K562 (cell line): ENCODE measurements at regions not wholly inside any gene's neighbourhood (a gene's known extent, or its start where the extent isn't known, plus 50 kb on each side); places are given as distances from the start of the nearest gene placed in this dataset.

Experiments used
- ATAC-seq: fragments of 200-7000 bp; cut with Tn5 transposase; 3 replicates; pipeline ENCODE4 v1.9.1; 2020; ENCODE audit warnings: moderate library complexity
- BruUV-seq: library from RNA; stranded (reverse); fragments of 400-500 nt; replicated peaks from 2 replicates; lab custom pipeline; 2021; lab: Mats Ljungman, UMichigan
- CTCF ChIA-PET: fragments of 300-600 bp; formaldehyde crosslinking; extraction: SDS; loops from one replicate; lab custom pipeline; 2021; ENCODE audit warnings: low intra/inter-chr PET ratio; lab: Yijun Ruan, JAX
- POLR2A ChIA-PET: fragments of 300-600, 350-650 bp; sonication (Branson Sonifier 250); formaldehyde crosslinking; extraction: SDS; loops from one replicate; lab custom pipeline; 2021; ENCODE audit warnings: antibody characterized with exemption, inconsistent platforms; lab: Yijun Ruan, JAX
- DNase-seq, 4 experiments: peaks; one replicate each; pipeline versions ENCODE4 v3.0.0 to v3.0.0-alpha.2; 2011 to 2018; ENCODE audit warnings: low spot score in 3 of 4, mixed read lengths in 3 of 4; ENCODE audit errors: extremely low read depth in 1 of 4
- FAIRE-seq: peaks from 2 replicates; lab custom pipeline; 2011; peaks lifted over from hg19 to GRCh38; lab: Jason Lieb, UNC
- H2AFZ ChIP-seq: 2 replicates; pipeline ENCODE4 v1.6.0; 2011; ENCODE audit warnings: low read depth, low read length, control low read depth, inconsistent platforms
- H3K27ac ChIP-seq: fragments of 200-600 bp; 3 replicates; pipeline ENCODE4 v1.8.0; 2011; ENCODE audit warnings: low read depth, mild to moderate bottlenecking, control low read depth, inconsistent platforms, low read length, moderate library complexity, mixed read lengths; ENCODE audit errors: extremely low read depth
- H3K27me3 ChIP-seq, 2 experiments: fragments of 300-600 bp in 1 of 2; 2 replicates in 1 of 2; 3 replicates in 1 of 2; pipeline versions ENCODE4 v1.6.0 to v1.8.0; 2011; ENCODE audit warnings: inconsistent platforms in 2 of 2, low read length in 2 of 2, mild to moderate bottlenecking in 1 of 2, mixed read lengths in 1 of 2, moderate library complexity in 1 of 2; ENCODE audit not compliant: control insufficient read depth in 2 of 2, insufficient read depth in 2 of 2
- H3K36me3 ChIP-seq: fragments of 300-600 bp; 3 replicates; pipeline ENCODE4 v1.8.0; 2011; ENCODE audit warnings: mild to moderate bottlenecking, low read length, inconsistent platforms; ENCODE audit not compliant: control insufficient read depth, insufficient read depth
- H3K4me1 ChIP-seq, 2 experiments: fragments of 200-600 bp in 1 of 2; replicated peaks in 1 of 2; 2 replicates in 1 of 2; 3 replicates in 1 of 2; pipeline versions ENCODE4 v1.5.1 to v1.8.0; 2011; ENCODE audit warnings: inconsistent platforms in 2 of 2, low read length in 2 of 2, mild to moderate bottlenecking in 1 of 2, mixed read lengths in 1 of 2, moderate library complexity in 1 of 2; ENCODE audit not compliant: control insufficient read depth in 2 of 2, insufficient read depth in 2 of 2
- H3K4me2 ChIP-seq: 2 replicates; pipeline ENCODE4 v1.6.1; 2011; ENCODE audit warnings: low read length, control low read depth, inconsistent platforms, mixed read lengths; ENCODE audit not compliant: insufficient read depth
- H3K4me3 ChIP-seq: fragments of 200-600 bp; sonication (generic), shearing (Covaris generic); 2 replicates; pipeline ENCODE4 v1.5.1; 2016; ENCODE audit warnings: control low read depth, inconsistent platforms
- H3K79me2 ChIP-seq: fragments of 200-600 bp; 3 replicates; pipeline ENCODE4 v1.8.0; 2011; ENCODE audit warnings: low read length, inconsistent platforms; ENCODE audit not compliant: control insufficient read depth, insufficient read depth
- H3K9ac ChIP-seq, 2 experiments: 2 replicates each; pipeline versions ENCODE4 v1.6.0 to v1.6.1; 2011; ENCODE audit warnings: low read depth in 2 of 2, low read length in 2 of 2, control low read depth in 1 of 2, inconsistent platforms in 1 of 2, mild to moderate bottlenecking in 1 of 2, mixed read lengths in 1 of 2; ENCODE audit not compliant: insufficient read depth in 1 of 2
- H3K9me1 ChIP-seq: one replicate; pipeline ENCODE4 v1.6.0; 2011; ENCODE audit warnings: inconsistent platforms, mild to moderate bottlenecking, low read length, moderate library complexity; ENCODE audit not compliant: control insufficient read depth, insufficient read depth
- H3K9me3 ChIP-seq: replicated peaks from 2 replicates; pipeline ENCODE4 v1.5.1; 2011; ENCODE audit warnings: low read depth, low read length, inconsistent platforms; ENCODE audit not compliant: control insufficient read depth, insufficient read depth
- H4K20me1 ChIP-seq: replicated peaks from 2 replicates; pipeline ENCODE4 v1.6.1; 2011; ENCODE audit warnings: low read length, inconsistent platforms, mixed read lengths; ENCODE audit not compliant: control insufficient read depth, insufficient read depth
- ESRRA ChIP-seq: fragments of 450-650 bp; IDR thresholded peaks from 2 replicates; pipeline ENCODE4 v1.6.1; 2014; ENCODE audit warnings: low read depth, mild to moderate bottlenecking, moderate library complexity, borderline replicate concordance
- PURB ChIP-seq: sonication (generic); formaldehyde crosslinking; IDR thresholded peaks from 2 replicates; pipeline ENCODE4 v1.9.0; 2021; ENCODE audit warnings: low read depth, mild to moderate bottlenecking, missing genetic modification reagents
- RHOXF2B ChIP-seq: fragments of 250-450 bp; sonication (Bioruptor Pico); conservative IDR thresholded peaks from 2 replicates; pipeline ENCODE4 v1.5.1; 2021
- ZNF668 ChIP-seq: fragments of 250-450 bp; sonication (Bioruptor Pico); IDR thresholded peaks from 2 replicates; pipeline ENCODE4 v1.8.0; 2022; ENCODE audit warnings: mild to moderate bottlenecking, inconsistent platforms
- WGBS: fragments of 100-300 bp; shearing (Covaris generic); methylation state at CpG from one replicate; pipeline ENCODE4 v1.1.6; 2016; ENCODE audit warnings: low coverage, mixed read lengths; ENCODE audit not compliant: insufficient coverage; ENCODE audit errors: missing lambda C conversion rate; 5-methylcytosine and 5-hydroxymethylcytosine counted together
- in situ Hi-C: fragments of 300-500 bp; cut with MboI; formaldehyde crosslinking; loops from 4 replicates; pipeline ENCODE4 v1.15.0; 2018; ENCODE audit warnings: inconsistent platforms, mixed read lengths
- intact Hi-C: fragments of 100-400 bp; cut with micrococcal nuclease; formaldehyde crosslinking; loops from 2 replicates; pipeline ENCODE4 v1.14.2; 2022
- TF ChIP-seq, protein P1 (sequence below): sonication (generic); formaldehyde crosslinking; IDR thresholded peaks from 2 replicates; pipeline ENCODE4 v1.8.1; 2022; ENCODE audit warnings: missing genetic modification reagents

DNA sequence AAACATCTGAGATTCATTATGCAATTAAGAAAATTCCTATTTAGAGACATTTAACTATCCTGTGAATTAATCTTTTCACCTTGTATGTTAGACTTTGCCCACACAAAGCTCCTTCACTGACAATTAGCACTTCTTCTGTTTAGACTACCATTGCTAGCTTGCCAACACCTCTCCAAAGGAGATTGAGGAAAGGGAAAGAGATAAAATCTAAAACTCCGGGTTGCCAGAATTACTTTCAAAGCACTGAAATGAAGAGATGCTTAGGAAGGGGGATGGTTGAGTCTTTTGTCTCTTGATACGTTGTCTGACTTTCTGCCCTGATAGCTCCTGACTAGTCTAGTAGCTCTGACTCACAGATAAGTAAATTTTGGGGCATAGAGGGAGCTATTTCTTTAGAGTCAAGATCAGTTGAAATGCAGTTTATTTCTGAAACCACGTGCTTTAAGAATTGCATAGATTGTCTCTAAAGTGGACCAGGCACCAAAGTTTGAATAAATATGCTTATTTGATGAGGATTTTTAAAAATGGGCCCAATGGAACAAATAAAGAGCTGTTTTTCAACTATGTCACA, 74.1 kb upstream of the DSEL start (continued):
- TF ChIP-seq RHOXF2B (CRISPR knock-in tag) (no peak), ZNF668 (CRISPR knock-in tag) (no peak)
- TF ChIP-seq, protein P1, sequence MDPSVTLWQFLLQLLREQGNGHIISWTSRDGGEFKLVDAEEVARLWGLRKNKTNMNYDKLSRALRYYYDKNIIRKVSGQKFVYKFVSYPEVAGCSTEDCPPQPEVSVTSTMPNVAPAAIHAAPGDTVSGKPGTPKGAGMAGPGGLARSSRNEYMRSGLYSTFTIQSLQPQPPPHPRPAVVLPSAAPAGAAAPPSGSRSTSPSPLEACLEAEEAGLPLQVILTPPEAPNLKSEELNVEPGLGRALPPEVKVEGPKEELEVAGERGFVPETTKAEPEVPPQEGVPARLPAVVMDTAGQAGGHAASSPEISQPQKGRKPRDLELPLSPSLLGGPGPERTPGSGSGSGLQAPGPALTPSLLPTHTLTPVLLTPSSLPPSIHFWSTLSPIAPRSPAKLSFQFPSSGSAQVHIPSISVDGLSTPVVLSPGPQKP = no peak

DNA sequence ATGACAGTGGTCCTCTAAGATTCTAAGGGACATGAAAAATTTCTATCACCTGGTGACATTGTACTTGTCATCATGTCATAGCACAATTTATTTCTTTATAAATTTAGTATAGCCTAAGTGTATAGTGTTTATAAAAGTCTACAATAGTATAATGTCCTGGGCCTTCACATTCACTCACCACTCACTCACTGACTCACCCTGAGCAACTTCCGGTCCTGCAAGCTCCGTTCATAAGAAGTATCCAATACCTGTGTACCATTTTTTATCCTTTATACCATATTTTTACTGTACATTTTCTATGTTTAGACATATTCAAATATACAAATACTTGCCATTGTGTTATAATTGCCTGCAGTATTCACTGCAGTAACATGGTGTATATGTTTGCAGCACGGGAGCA, 72.8 kb upstream of the DSEL start:
- H4K20me1 ChIP-seq = no peaks in the 10 kb centered on the region
- H3K9ac ChIP-seq = no peak overlapping the region
- ATAC-seq (no peak), FAIRE-seq (no peak), DNase-seq (no peak)
- no peaks in the 10 kb centered on the region for H3K4me1 ChIP-seq
- TF ChIP-seq PURB (CRISPR knock-in tag) (no peak), ESRRA (no peak)
- no peak overlapping the region for H3K4me2 ChIP-seq
- no peak overlapping the region for H3K27ac ChIP-seq
- H3K9me3 ChIP-seq = no peaks in the 10 kb centered on the region
- no peaks in the 10 kb centered on the region for H3K27me3 ChIP-seq
- POLR2A ChIA-PET = no interaction called here
- intact Hi-C loops = no loop called here
- H3K36me3 ChIP-seq = no peaks in the 10 kb centered on the region
- WGBS = 0% methylated on average over 3 of the region's 3 CpGs
- CTCF ChIA-PET = no interaction called here
- in situ Hi-C loops = no loop called here
- no peak overlapping the region for H3K4me3 ChIP-seq
- no TSS peak for BruUV-seq
- H3K9me1 ChIP-seq = no peaks in the 10 kb centered on the region
- H3K79me2 ChIP-seq = no peaks in the 10 kb centered on the region
- no peak overlapping the region for H2AFZ ChIP-seq
